CD1c-positive myeloid dendritic cell (primary cell): ENCODE measurements at regions not wholly inside any gene's neighbourhood (a gene's known extent, or its start where the extent isn't known, plus 50 kb on each side); places are given as distances from the start of the nearest gene placed in this dataset.

Experiments used
- DNase-seq: peaks from one replicate; pipeline ENCODE4 v3.0.0-alpha.2; 2016; ENCODE audit errors: extremely low spot score

- DNase-seq = no peak
These were observed 55.2 kb downstream of the TTC32 start for GRCh38 chr2:19846567-19846966.

- DNase-seq = no peak
These were observed 55.8 kb downstream of the TTC32 start for GRCh38 chr2:19846030-19846429.

DNA sequence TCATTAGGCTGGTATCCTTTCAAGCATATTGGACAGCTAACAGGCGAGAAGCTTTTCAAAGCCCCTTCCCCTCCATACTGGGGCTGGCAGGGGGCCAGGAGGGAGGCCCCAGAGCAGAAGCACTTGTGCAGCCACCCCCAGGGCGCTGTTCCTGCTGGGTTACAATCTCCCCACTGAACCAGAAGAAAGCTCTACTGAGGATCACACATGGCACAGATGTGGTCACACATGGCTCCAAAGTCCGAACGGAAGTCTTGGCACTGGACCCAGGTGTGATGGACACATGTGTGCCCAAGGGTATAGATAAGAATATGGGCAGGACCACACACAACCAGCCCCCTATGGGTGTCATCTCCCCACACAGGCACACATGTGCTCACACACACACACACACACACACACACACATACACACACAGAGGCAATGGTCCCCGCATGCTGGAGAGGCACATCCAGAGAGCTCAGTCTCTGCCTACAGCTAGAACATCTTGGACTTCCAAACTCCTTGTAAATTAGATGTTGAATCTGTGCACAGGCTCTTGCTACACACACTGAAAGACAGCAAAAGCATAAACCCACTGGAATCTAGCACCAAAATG is 56.4 kb downstream of the TTC32 start:
- DNase-seq = no peak

DNA sequence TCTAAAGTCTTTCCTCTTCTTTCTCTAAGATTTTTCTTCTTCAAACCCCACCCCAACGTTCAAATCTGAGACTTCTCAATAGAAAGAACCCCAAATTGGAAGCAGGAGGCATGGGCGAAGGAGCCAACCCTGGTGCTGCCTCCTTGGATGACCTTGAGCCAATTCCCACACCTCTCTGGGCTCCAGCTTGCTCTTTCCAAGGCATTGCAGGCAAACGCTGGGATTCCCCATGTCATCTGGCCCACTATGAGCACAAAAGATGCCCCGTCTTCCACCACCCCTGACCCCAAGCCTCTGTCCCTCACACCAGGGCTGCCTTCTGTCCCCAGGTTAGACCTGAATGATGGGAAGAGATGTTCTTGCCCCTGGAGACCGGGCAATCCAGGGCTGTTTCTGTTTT is 57.0 kb downstream of the TTC32 start:
- DNase-seq = no peak

DNA sequence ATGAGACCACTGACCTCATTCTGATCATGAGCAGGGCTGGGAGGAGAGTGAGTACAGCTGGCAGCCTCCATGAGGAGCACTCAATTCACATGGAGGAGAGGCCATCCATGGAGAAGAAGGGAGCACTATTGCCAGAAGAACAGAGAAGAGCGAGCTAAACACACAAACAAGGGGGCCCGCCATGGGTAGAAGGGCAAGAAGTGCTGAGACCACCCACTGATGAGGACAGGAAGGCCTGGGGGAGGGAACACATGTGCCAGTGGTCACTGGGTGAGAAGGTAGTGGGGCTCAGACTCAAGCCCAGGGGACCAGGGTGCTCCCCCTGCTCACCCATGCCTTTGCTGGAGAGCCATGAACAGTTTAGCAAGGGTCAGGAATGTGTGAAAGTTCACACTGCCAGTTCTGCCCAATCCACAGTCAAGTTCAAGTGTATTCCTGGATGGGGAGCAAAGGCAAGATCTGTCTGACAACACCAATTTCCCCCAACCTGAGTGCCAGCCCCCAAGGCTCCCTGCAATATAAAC is 57.7 kb downstream of the TTC32 start:
- DNase-seq = no peak

GRCh38 chr2:19841918-19842693 is 59.7 kb downstream of the TTC32 start:
- DNase-seq = no peak

GRCh38 chr2:19839438-19839837 is 62.3 kb downstream of the TTC32 start:
- no peak for DNase-seq

DNA sequence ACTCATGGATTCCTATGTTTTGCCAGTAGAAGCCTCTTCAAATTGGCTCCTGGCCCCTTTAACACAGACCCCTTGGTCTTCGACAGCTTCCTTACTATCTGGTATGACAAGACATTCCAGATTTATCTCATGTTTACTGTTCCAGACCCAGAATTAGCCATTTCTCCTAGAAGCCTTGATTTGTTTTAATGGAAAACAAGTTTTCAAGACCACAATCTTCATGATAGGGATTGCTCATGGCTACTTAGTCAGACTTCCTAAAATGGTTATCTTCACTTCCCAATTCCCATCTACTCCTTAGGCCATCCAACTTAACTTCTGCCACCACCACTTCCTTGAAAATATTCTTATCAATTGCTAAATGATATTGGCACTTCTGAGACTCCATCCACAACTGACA is 63.2 kb downstream of the TTC32 start:
- DNase-seq = no peak

- DNase-seq = no peak
These were observed 64.5 kb downstream of the TTC32 start for GRCh38 chr2:19837235-19837766.

- DNase-seq = no peak
These were observed 66.0 kb downstream of the TTC32 start for GRCh38 chr2:19835781-19836281.

- DNase-seq = peak; percentile 3
These were observed 67.8 kb downstream of the TTC32 start for GRCh38 chr2:19833978-19834377.

- DNase-seq = no peak
These were observed 72.1 kb downstream of the TTC32 start for GRCh38 chr2:19829672-19830071.

GRCh38 chr2:19826874-19827273 is 74.9 kb downstream of the TTC32 start:
- DNase-seq = no peak

DNA sequence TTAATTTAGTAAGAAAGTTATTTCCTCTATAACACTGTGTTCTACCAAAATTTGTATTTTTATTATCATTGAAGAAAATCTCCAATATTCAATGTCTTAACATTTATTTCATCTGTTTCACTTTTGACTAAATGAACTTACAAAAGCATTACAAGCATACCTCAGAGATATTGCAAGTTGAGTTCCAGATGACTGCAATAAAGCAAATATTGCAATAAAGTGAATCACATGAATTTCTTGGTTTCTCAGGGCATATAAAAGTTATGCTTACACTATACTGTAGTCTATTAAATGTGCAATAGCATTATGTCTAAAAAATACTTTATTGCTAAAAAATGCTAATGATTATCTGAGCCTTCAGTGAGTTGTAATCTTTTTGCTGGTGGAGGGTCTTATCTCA is 78.3 kb downstream of the TTC32 start:
- no peak for DNase-seq

GRCh38 chr2:19819097-19820065 is 82.4 kb downstream of the TTC32 start:
- no peak for DNase-seq

DNA sequence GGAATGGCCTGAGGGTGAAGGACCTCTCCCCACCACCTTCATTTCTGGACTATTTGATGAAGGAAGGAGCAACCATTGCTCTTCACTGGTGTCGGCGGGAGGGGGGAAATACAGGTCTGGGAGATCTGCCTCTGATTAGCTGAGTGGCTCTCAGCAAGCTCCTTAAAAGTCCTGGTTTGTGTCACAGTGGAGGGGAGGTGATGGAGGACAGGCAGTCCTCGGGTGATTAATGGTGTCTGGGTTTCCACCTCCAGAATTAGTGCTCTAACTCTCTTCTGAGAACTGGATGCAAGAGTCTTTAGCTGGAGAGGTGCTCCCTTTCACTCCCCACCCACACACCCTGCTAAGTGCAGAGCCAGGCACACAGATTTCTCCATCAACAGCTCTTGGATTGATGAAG is 83.2 kb downstream of the TTC32 start:
- no peak for DNase-seq

- no peak for DNase-seq
These were observed 83.7 kb downstream of the TTC32 start for GRCh38 chr2:19818039-19818438.

GRCh38 chr2:19815746-19816145 is 86.0 kb downstream of the TTC32 start:
- no peak for DNase-seq

GRCh38 chr2:19812166-19812565 is 89.6 kb downstream of the TTC32 start:
- DNase-seq = no peak

- no peak for DNase-seq
These were observed 90.6 kb downstream of the TTC32 start for GRCh38 chr2:19811186-19811585.

- DNase-seq = no peak
These were observed 91.1 kb downstream of the TTC32 start for GRCh38 chr2:19810637-19811036.

- DNase-seq = no peak
These were observed 91.6 kb downstream of the TTC32 start for GRCh38 chr2:19810148-19810547.
